ENCODE measurements at regions not wholly inside any gene's neighbourhood (a gene's known extent, or its start where the extent isn't known, plus 50 kb on each side); places are given as distances from the start of the nearest gene placed in this dataset.

- no peak overlapping the region for H3K4me3 ChIP-seq (ENCODE audit: control insufficient read depth, low read depth, low read length)
- DNase-seq (ENCODE audit: low read depth), result no peak
- TF ChIP-seq, protein P1, sequence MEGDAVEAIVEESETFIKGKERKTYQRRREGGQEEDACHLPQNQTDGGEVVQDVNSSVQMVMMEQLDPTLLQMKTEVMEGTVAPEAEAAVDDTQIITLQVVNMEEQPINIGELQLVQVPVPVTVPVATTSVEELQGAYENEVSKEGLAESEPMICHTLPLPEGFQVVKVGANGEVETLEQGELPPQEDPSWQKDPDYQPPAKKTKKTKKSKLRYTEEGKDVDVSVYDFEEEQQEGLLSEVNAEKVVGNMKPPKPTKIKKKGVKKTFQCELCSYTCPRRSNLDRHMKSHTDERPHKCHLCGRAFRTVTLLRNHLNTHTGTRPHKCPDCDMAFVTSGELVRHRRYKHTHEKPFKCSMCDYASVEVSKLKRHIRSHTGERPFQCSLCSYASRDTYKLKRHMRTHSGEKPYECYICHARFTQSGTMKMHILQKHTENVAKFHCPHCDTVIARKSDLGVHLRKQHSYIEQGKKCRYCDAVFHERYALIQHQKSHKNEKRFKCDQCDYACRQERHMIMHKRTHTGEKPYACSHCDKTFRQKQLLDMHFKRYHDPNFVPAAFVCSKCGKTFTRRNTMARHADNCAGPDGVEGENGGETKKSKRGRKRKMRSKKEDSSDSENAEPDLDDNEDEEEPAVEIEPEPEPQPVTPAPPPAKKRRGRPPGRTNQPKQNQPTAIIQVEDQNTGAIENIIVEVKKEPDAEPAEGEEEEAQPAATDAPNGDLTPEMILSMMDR (conservative IDR thresholded peaks at IDR 0.05; ENCODE audit: control insufficient read depth, insufficient read depth, low read depth, low read length), result no peak
These were observed 94.2 kb upstream of the MYL2 start for GRCh38 chr12:111014547-111014946.

GRCh38 chr12:111012918-111013317 is 92.5 kb upstream of the MYL2 start:
- TF ChIP-seq, protein P1 (conservative IDR thresholded peaks at IDR 0.05; ENCODE audit: control insufficient read depth, insufficient read depth, low read depth, low read length), result no peak
- no peak overlapping the region for H3K4me3 ChIP-seq (ENCODE audit: control insufficient read depth, low read depth, low read length)
- no peak for DNase-seq (ENCODE audit: low read depth)

GRCh38 chr12:111011999-111012600 is 91.7 kb upstream of the MYL2 start:
- no peak for DNase-seq (ENCODE audit: low read depth)
- TF ChIP-seq, protein P1 (conservative IDR thresholded peaks at IDR 0.05; ENCODE audit: control insufficient read depth, insufficient read depth, low read depth, low read length), result no peak
- H3K4me3 ChIP-seq (ENCODE audit: control insufficient read depth, low read depth, low read length), result no peak overlapping the region

GRCh38 chr12:111010916-111011657 is 90.7 kb upstream of the MYL2 start:
- DNase-seq (ENCODE audit: low read depth), result no peak
- TF ChIP-seq, protein P1 (conservative IDR thresholded peaks at IDR 0.05; ENCODE audit: control insufficient read depth, insufficient read depth, low read depth, low read length), result no peak
- no peak overlapping the region for H3K4me3 ChIP-seq (ENCODE audit: control insufficient read depth, low read depth, low read length)

- TF ChIP-seq, protein P1 (conservative IDR thresholded peaks at IDR 0.05; ENCODE audit: control insufficient read depth, insufficient read depth, low read depth, low read length), result no peak
- DNase-seq (ENCODE audit: low read depth), result no peak
- no peak overlapping the region for H3K4me3 ChIP-seq (ENCODE audit: control insufficient read depth, low read depth, low read length)
These were observed 89.7 kb upstream of the MYL2 start for GRCh38 chr12:111010061-111010460.

GRCh38 chr12:111006621-111007020 is 86.2 kb upstream of the MYL2 start:
- TF ChIP-seq, protein P1 (conservative IDR thresholded peaks at IDR 0.05; ENCODE audit: control insufficient read depth, insufficient read depth, low read depth, low read length), result no peak
- no peak overlapping the region for H3K4me3 ChIP-seq (ENCODE audit: control insufficient read depth, low read depth, low read length)
- DNase-seq (ENCODE audit: low read depth), result no peak
